ENCODE measurements at regions not wholly inside any gene's neighbourhood (a gene's known extent, or its start where the extent isn't known, plus 50 kb on each side); places are given as distances from the start of the nearest gene placed in this dataset.

- H3K4me3 Mint-ChIP-seq = no peak overlapping the region
- no peak overlapping the region for H3K27ac Mint-ChIP-seq
- no peak for ATAC-seq (ENCODE audit: low read depth in 2 of 2)
These were observed 462.8 kb upstream of the ZWINT start for GRCh38 chr10:56823849-56824248.

GRCh38 chr10:56805022-56805421 lies 444.0 kb upstream of the ZWINT start:
- no peaks in the 10 kb centered on the region for H3K36me3 Mint-ChIP-seq

More at GRCh38 chr10:56823849-56824248, 462.8 kb upstream of the ZWINT start:
- no peaks in the 10 kb centered on the region for H3K36me3 Mint-ChIP-seq
- H3K4me1 Mint-ChIP-seq = no peaks in the 10 kb centered on the region
- H3K27me3 Mint-ChIP-seq = no peaks in the 10 kb centered on the region
- DNase-seq = no peak
- H3K9me3 Mint-ChIP-seq = peaks cover 0 to 21% (median 4%) of the 10 kb centered on the region in 7 donors

GRCh38 chr10:56785292-56785691 lies 424.2 kb upstream of the ZWINT start:
- DNase-seq (no peak), ATAC-seq (ENCODE audit: low read depth in 2 of 2) (no peak)
- Mint-ChIP-seq H3K9me3 (peaks cover 0 to 5% (median 0%) of the 10 kb centered on the region in 7 donors), H3K27me3 (no peaks in the 10 kb centered on the region), H3K4me1 (no peaks in the 10 kb centered on the region), H3K27ac (no peak overlapping the region), H3K36me3 (no peaks in the 10 kb centered on the region), H3K4me3 (no peak overlapping the region)

More at GRCh38 chr10:56805022-56805421, 444.0 kb upstream of the ZWINT start:
- DNase-seq (no peak), ATAC-seq (ENCODE audit: low read depth in 2 of 2) (no peak)
- Mint-ChIP-seq H3K4me3 (no peak overlapping the region), H3K27me3 (no peaks in the 10 kb centered on the region), H3K4me1 (no peaks in the 10 kb centered on the region), H3K27ac (no peak overlapping the region), H3K9me3 (peaks cover 0 to 4% (median 0%) of the 10 kb centered on the region in 7 donors)

GRCh38 chr10:56782503-56782902 lies 421.4 kb upstream of the ZWINT start:
- ATAC-seq (ENCODE audit: low read depth in 2 of 2) = no peak
- H3K4me3 Mint-ChIP-seq = no peak overlapping the region
- H3K36me3 Mint-ChIP-seq = no peaks in the 10 kb centered on the region
- H3K27ac Mint-ChIP-seq = no peak overlapping the region
- DNase-seq = no peak
- H3K9me3 Mint-ChIP-seq = peaks cover 0 to 6% (median 1%) of the 10 kb centered on the region in 7 donors
- no peaks in the 10 kb centered on the region for H3K4me1 Mint-ChIP-seq
- H3K27me3 Mint-ChIP-seq = no peaks in the 10 kb centered on the region

GRCh38 chr10:56771343-56771742 lies 410.3 kb upstream of the ZWINT start:
- H3K9me3 Mint-ChIP-seq = peaks cover 7 to 22% (median 10%) of the 10 kb centered on the region in 7 donors
- DNase-seq (no peak), ATAC-seq (ENCODE audit: low read depth in 2 of 2) (no peak)
- H3K27ac Mint-ChIP-seq = no peak overlapping the region
- no peaks in the 10 kb centered on the region for H3K27me3 Mint-ChIP-seq
- H3K4me1 Mint-ChIP-seq = no peaks in the 10 kb centered on the region
- H3K4me3 Mint-ChIP-seq = no peak overlapping the region
- peaks cover 0 to 8% of the 10 kb centered on the region in 2 donors for H3K36me3 Mint-ChIP-seq

- no peak overlapping the region for H3K27ac Mint-ChIP-seq
- no peak for ATAC-seq (ENCODE audit: low read depth in 2 of 2)
These were observed 402.0 kb upstream of the ZWINT start for GRCh38 chr10:56763090-56763489.

GRCh38 chr10:56745490-56745889 lies 384.4 kb upstream of the ZWINT start:
- ATAC-seq (ENCODE audit: low read depth in 2 of 2) (no peak), DNase-seq (no peak)
- H3K4me3 Mint-ChIP-seq = no peak overlapping the region
- no peak overlapping the region for H3K27ac Mint-ChIP-seq
- peaks cover 0 to 13% (median 2%) of the 10 kb centered on the region in 7 donors for H3K9me3 Mint-ChIP-seq
- H3K27me3 Mint-ChIP-seq = no peaks in the 10 kb centered on the region
- no peaks in the 10 kb centered on the region for H3K4me1 Mint-ChIP-seq
- no peaks in the 10 kb centered on the region for H3K36me3 Mint-ChIP-seq

More at GRCh38 chr10:56763090-56763489, 402.0 kb upstream of the ZWINT start:
- no peaks in the 10 kb centered on the region for H3K36me3 Mint-ChIP-seq
- H3K27me3 Mint-ChIP-seq = no peaks in the 10 kb centered on the region
- H3K4me3 Mint-ChIP-seq = no peak overlapping the region
- peaks cover 3 to 13% (median 8%) of the 10 kb centered on the region in 7 donors for H3K9me3 Mint-ChIP-seq
- H3K4me1 Mint-ChIP-seq = no peaks in the 10 kb centered on the region
- no peak for DNase-seq

- no peak overlapping the region for H3K27ac Mint-ChIP-seq
- no peak for ATAC-seq (ENCODE audit: low read depth in 2 of 2)
- no peaks in the 10 kb centered on the region for H3K27me3 Mint-ChIP-seq
- DNase-seq = no peak
- peaks cover 0 to 9% (median 4%) of the 10 kb centered on the region in 7 donors for H3K9me3 Mint-ChIP-seq
- H3K4me3 Mint-ChIP-seq = no peak overlapping the region
- H3K4me1 Mint-ChIP-seq = no peaks in the 10 kb centered on the region
- H3K36me3 Mint-ChIP-seq = no peaks in the 10 kb centered on the region
These were observed 367.3 kb upstream of the ZWINT start for GRCh38 chr10:56728349-56728748.

- Mint-ChIP-seq H3K4me3 (no peak overlapping the region), H3K4me1 (no peaks in the 10 kb centered on the region), H3K9me3 (peaks cover 0 to 11% (median 0%) of the 10 kb centered on the region in 7 donors), H3K27ac (no peak overlapping the region), H3K27me3 (no peaks in the 10 kb centered on the region), H3K36me3 (no peaks in the 10 kb centered on the region)
- DNase-seq (no peak), ATAC-seq (ENCODE audit: low read depth in 2 of 2) (no peak)
These were observed 361.9 kb upstream of the ZWINT start for GRCh38 chr10:56722912-56723311.

GRCh38 chr10:56715262-56715661 lies 354.2 kb upstream of the ZWINT start:
- H3K27ac Mint-ChIP-seq = no peak overlapping the region
- H3K27me3 Mint-ChIP-seq = no peaks in the 10 kb centered on the region
- ATAC-seq (ENCODE audit: low read depth in 2 of 2) (no peak), DNase-seq (no peak)
- H3K9me3 Mint-ChIP-seq = peaks cover 0 to 2% (median 0%) of the 10 kb centered on the region in 7 donors
- no peaks in the 10 kb centered on the region for H3K4me1 Mint-ChIP-seq
- no peaks in the 10 kb centered on the region for H3K36me3 Mint-ChIP-seq
- no peak overlapping the region for H3K4me3 Mint-ChIP-seq

GRCh38 chr10:56698506-56698905 lies 337.4 kb upstream of the ZWINT start:
- Mint-ChIP-seq H3K9me3 (peaks cover 0 to 1% (median 0%) of the 10 kb centered on the region in 7 donors), H3K27me3 (no peaks in the 10 kb centered on the region), H3K36me3 (no peaks in the 10 kb centered on the region), H3K4me1 (no peaks in the 10 kb centered on the region), H3K27ac (no peak overlapping the region), H3K4me3 (no peak overlapping the region)
- ATAC-seq (ENCODE audit: low read depth in 2 of 2) (no peak), DNase-seq (no peak)

GRCh38 chr10:56679578-56679977 lies 318.5 kb upstream of the ZWINT start:
- Mint-ChIP-seq H3K36me3 (no peaks in the 10 kb centered on the region), H3K27ac (no peak overlapping the region), H3K4me1 (no peaks in the 10 kb centered on the region), H3K27me3 (peaks cover 0 to 7% (median 0%) of the 10 kb centered on the region in 3 donors), H3K4me3 (no peak overlapping the region), H3K9me3 (peaks cover 0 to 7% (median 2%) of the 10 kb centered on the region in 7 donors)
- DNase-seq = no peak
- ATAC-seq (ENCODE audit: low read depth in 2 of 2) = no peak

GRCh38 chr10:56662765-56663447 lies 301.8 kb upstream of the ZWINT start:
- Mint-ChIP-seq H3K27ac (peak overlapping the region in 1 of 6 donors; percentile 61), H3K36me3 (no peaks in the 10 kb centered on the region), H3K4me1 (no peaks in the 10 kb centered on the region), H3K9me3 (peaks cover 0 to 3% (median 0%) of the 10 kb centered on the region in 7 donors), H3K4me3 (no peak overlapping the region), H3K27me3 (no peaks in the 10 kb centered on the region)
- DNase-seq (no peak), ATAC-seq (ENCODE audit: low read depth in 2 of 2) (no peak)

GRCh38 chr10:56653289-56653688 lies 292.2 kb upstream of the ZWINT start:
- Mint-ChIP-seq H3K36me3 (peaks cover 0 to 6% of the 10 kb centered on the region in 2 donors), H3K27ac (no peak overlapping the region), H3K27me3 (peaks cover 0 to 6% (median 0%) of the 10 kb centered on the region in 3 donors), H3K9me3 (peaks cover 8 to 28% (median 12%) of the 10 kb centered on the region in 7 donors), H3K4me3 (no peak overlapping the region), H3K4me1 (no peaks in the 10 kb centered on the region)
- DNase-seq (no peak), ATAC-seq (ENCODE audit: low read depth in 2 of 2) (peak in 1 of 2 donors; percentile 23)

All from naive B cell (primary cell).